ENCODE measurements at regions not wholly inside any gene's neighbourhood (a gene's known extent, or its start where the extent isn't known, plus 50 kb on each side); places are given as distances from the start of the nearest gene placed in this dataset.
A peak's percentile ranks its signal among the peaks of the same experiment; 100 is the strongest.

- peak; percentile 84 for DNase-seq
These were observed 129.6 kb downstream of the DKK1 start for GRCh38 chr10:52443419-52444388.

DNA sequence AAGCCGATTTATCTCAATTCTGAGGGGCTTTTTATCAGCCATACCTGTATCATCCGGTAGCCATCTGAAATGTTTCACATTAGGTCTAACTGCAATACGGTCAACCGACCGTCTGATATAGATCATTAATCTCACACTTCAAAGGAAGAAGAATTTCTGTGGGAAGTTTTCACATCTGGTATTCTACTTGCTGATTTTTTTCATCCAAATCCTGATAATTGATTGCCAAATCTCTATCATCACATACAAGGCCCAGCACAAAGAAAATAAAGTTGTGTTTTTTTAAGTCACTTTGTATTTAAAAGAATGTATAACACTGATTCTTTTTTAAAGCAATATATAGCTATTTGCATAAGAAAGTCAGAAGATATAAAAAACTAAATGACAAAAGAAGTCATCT lies 132.3 kb downstream of the DKK1 start:
- DNase-seq: peak; percentile 25

DNA sequence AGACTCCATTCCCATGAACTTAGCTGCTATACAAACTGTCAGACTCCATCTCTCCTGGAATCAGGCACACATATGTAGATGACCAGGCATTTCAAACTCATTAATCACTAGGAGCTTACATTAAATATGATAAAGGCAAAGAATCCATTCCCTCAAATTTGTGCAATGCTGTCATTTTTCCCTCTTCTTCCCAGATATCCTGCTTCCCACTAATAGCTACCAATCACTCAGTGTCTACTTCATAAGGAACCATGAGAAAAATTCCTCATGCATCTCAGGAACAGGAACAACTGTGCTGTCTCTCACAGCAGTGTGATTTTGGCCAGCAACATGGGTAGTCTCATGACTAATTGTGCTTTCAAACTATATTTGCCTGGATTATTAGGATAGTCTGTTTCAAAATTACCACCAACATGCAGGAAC lies 133.9 kb downstream of the DKK1 start:
- DNase-seq: peak; percentile 70

DNA sequence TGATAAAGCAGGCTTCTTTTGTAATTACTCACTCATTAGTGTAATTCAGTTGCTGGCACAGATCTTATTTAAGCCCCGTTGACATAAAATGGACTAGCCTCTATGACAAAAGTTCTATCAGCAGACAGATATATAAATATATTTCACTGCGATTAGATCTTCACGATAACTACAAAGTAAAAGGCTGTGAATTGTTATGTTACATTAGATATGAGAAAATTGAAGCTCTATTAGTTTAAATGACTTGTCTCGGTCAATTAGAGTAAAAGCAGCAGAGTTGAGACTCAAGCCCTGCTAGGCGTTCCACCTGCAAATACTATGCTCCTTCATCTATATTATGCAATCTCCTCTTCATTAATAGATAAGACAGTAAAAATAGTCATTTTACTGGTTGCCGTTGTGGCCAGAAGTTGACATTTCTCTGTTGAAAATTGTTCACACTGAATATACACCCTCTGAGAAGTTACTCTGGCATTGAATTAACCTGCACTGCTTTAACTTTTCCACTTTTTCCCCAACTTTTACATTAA lies 136.7 kb downstream of the DKK1 start:
- no peak for DNase-seq

DNA sequence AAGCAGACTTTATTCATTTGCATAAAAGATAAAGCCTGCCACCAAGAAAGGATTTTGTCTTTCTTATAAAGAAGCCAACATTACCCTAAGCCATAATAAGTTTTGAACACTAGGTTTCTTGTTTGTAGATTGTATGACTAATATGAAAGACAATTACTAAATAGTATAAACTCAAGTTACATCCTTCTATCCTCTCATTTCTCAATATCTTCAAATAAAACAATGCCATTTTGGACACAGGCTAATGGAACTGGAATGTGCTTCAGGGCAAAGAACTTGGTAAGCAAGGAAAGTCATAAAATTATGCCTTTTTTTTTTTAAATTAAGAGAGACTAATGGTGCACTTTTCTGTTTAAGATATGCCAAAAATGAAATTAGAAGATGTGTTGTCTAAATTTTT lies 137.7 kb downstream of the DKK1 start:
- peak; percentile 76 for DNase-seq

- DNase-seq: no peak
These were observed 138.8 kb downstream of the DKK1 start for GRCh38 chr10:52452600-52453493.

- DNase-seq: no peak
These were observed 139.4 kb downstream of the DKK1 start for GRCh38 chr10:52453501-52453900.

- no peak for DNase-seq
These were observed 140.4 kb downstream of the DKK1 start for GRCh38 chr10:52454491-52454890.

DNA sequence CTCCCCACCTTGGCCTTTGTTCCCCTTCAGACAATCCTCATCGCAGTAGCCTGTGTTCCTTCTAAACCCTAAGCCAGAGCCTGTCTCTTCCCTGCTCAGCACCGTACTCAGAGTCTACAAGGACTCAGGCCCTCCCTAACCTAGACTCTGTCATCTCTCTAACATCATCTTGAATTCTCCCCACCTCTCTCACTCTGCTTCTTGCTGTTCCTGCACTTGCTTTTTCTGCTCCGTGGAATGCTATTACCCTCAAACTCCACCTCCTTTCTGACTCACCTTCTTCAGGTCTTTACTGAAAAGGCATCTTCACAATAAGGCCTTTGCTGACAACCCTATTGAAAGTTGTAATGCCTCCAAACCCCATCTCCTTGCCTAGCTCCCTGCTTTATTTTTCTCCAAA lies 141.0 kb downstream of the DKK1 start:
- peak; percentile 14 for DNase-seq

DNA sequence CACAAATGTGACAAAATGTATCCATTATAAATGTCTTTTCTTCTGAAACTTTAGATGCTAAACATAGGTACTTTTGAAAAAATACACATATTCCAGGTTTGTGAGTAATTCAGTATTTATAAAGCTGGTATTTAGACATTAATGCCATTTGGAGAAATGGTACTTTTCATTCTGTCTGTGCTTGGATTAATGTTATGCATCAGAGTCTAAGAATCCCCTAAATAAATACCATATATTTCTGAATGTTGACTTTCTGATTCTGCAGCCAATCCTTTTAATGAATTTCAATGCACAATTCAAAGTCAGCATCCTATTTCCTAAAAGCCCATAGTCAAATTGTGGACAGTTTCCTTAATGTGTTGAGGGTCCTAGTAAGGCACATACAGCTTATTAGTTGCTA lies 145.0 kb downstream of the DKK1 start:
- peak; percentile 43 for DNase-seq

DNA sequence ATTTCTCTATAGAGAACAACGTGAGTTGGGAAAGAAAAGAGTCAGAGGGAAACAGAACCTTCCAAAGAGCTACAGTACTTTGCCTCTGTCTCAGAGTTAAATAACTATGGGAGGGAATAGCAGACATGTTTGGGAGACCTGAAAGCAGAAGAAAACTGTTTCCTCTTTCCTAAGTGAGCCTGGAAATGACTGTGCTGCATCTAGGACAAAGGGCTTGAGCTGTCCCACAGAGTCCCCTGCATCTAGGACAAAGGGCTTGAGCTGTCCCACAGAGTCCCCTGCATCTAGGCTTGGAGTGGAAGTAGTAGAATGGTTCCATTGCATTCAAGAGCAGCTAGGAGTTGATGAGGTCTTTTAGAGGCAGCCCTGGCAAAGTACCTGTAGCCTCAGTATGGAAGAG lies 149.7 kb downstream of the DKK1 start:
- no peak for DNase-seq

DNA sequence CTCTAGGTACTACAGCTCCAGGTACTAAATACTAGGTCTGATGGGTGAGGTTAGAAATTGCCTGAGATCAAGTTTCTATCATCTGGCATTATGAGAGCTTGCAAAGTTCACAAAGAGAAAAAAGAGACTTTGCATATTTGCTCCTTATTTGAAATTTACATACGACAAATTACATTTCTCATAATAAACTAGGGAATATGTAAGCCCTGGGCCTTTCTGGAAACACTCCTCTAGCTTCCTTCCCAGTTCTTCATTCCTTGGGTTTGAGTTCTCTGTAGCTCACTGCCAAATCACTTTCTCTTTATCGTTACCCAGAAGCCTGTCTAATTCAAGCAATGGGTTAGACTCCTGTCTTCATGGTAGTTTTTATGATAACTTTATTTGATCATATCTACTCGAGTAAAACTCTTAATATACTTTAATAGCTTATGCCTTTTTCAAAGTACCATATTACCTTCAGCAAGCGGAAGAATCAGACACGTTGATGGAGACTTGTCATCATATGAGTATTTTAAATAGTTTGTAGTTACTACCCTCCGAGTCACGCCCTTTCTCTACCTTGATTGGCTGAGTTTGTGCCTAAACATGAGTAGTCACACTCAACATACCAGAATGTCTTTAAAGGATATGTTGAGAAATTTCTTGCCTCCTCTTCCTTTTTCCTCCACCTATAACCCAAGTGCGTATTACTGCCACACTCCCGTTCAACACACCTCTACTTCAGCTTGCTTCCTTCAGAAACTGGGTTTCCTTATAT lies 150.5 kb downstream of the DKK1 start:
- DNase-seq: no peak

DNA sequence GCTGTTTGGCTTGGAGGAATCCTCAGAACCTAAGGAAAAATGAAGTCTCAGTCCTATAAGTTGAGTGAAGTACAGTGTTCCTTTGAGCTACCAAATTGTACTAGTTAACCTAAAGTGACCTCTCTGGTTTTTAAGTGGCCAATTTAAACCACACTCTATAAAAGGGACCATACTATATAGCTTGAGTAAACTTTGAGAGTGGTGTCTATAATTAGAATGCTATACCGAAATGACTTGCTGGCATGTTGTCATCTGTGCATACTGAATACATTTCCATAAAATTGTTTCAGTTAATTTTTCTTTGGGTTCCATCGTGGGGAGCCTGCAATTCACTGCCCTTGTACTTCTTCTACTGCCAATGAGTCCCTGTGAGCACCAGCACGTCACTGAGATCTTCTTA lies 151.1 kb downstream of the DKK1 start:
- no peak for DNase-seq

GRCh38 chr10:52466464-52466863 lies 152.4 kb downstream of the DKK1 start:
- DNase-seq: no peak

GRCh38 chr10:52469970-52470705 lies 156.1 kb downstream of the DKK1 start:
- DNase-seq: no peak

DNA sequence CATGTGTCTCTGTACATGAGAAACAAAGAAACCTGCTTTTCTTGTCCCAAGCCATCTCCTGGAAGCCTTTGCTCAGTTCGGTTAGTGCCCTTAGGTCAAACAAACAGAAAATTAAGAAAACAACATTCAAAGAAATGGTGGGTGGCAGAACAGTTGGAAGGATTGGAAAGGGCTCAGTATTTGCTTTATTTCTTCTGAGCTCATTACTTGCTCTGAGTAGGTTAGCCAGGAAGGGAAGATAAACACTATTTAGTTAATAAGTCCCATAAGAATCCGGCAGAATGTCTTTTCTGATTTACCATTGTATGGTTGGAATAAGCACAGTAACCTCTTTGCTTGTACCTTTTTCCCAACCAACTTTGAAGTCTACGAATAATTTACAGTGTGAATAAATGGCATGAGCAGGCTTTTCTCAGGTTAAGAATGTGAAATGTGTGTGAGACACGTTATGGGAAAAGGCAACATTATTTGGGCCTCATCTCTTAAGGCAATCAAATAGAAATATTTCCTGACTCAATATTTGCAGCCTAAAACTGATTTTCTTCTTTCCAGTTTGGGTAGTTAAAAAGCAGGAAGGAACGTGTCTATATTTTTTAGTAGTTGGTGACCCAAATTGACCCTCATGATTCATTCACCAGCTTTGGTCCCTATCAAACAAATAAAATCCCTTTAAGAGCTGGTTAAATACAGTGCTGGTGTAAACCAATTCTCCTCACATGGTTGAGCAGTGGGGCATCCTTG lies 158.5 kb downstream of the DKK1 start:
- no peak for DNase-seq

DNA sequence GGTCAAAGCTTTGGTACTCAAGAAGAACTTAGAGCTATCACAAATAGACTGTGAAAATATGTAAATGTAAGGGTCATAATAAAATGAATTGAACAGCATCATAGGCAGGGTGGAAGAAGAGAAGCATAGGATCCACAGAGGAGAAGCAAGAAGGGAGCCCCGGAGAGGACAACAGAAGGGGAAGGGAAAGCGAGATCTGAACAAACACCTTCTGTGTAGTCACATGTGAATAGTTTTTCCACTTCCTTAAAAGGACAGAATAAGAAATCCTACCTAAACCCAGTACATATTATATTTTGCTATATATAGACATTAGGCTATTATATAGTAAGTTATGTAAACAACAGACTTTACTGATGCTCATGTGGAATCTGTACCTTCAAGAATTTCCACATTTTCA lies 160.2 kb downstream of the DKK1 start:
- DNase-seq: no peak

DNA sequence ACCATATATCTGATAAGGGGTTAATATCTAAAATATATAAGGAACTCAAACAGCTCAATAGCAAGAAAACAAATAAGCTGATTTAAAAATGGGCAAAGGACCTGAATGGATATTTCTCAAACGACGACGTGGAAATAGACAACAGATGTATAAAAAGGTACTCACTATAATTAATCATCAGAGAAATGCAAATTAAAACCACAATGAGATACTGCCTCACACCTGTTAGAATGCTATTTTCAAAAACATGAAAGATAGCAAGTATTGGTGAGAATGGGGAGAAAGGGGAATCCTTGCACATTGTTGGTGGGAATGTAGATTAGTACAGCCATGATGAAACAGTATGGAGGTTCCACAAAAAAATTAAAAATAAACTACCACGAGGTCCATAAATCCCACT lies 163.2 kb downstream of the DKK1 start:
- no peak for DNase-seq

GRCh38 chr10:52479567-52479966 lies 165.5 kb downstream of the DKK1 start:
- no peak for DNase-seq

GRCh38 chr10:52481986-52482555 lies 168.0 kb downstream of the DKK1 start:
- peak; percentile 56 for DNase-seq

DNA sequence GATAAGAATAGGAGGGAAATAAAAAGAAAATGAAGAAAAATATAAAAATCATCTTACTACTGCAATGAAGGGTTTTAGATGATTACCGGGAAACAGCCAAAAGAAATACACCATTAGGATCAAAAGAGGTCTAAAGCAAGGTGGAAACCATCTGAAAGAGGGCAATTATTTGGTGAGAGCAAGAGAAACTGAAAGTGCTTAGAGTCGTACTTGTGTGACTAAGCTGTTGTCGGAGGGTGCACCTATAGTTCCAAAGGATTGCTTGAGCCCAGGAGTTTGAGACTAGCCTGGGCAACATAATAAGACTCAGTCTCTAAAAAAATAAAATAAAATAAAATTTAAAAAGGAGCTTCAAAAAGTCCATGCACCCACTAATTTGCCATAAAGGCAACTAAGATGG lies 169.5 kb downstream of the DKK1 start:
- DNase-seq: no peak
